CD14-positive monocyte (primary cell): ENCODE measurements at regions not wholly inside any gene's neighbourhood (a gene's known extent, or its start where the extent isn't known, plus 50 kb on each side); places are given as distances from the start of the nearest gene placed in this dataset.

Source experiments
- DNase-seq, 3 donors: peaks; one replicate each; pipeline ENCODE4 v3.0.0-alpha.2; 2011 to 2022
- H2AFZ ChIP-seq: 2 replicates; pipeline ENCODE4 v1.6.0; 2012; ENCODE audit warnings: mild to moderate bottlenecking, low read depth, low read length, inconsistent platforms; ENCODE audit not compliant: insufficient read depth, poor library complexity, severe bottlenecking
- H3K27ac ChIP-seq, 2 donors: 1 replicate in 1 of 2; 2 replicates in 1 of 2; pipeline ENCODE4 v1.5.1; 2012 to 2013; ENCODE audit warnings: low read length in 2 of 2, control low read depth in 1 of 2, inconsistent platforms in 1 of 2, low read depth in 1 of 2, mild to moderate bottlenecking in 1 of 2
- H3K27me3 ChIP-seq, 2 donors: one replicate each; pipeline versions ENCODE4 v1.6.0 to v1.6.1; 2011 to 2013; ENCODE audit warnings: low read length in 2 of 2; ENCODE audit not compliant: control insufficient read depth in 2 of 2, insufficient read depth in 2 of 2
- H3K36me3 ChIP-seq, 2 donors: replicated peaks in 1 of 2; 1 replicate in 1 of 2; 2 replicates in 1 of 2; pipeline versions ENCODE4 v1.5.1 to v1.6.1; 2012 to 2013; ENCODE audit warnings: low read length in 2 of 2, control low read depth in 1 of 2, inconsistent platforms in 1 of 2, mild to moderate bottlenecking in 1 of 2; ENCODE audit not compliant: insufficient read depth in 2 of 2, control insufficient read depth in 1 of 2
- H3K4me1 ChIP-seq, 2 donors: 1 replicate in 1 of 2; 2 replicates in 1 of 2; pipeline versions ENCODE4 v1.5.1 to v1.6.1; 2012 to 2013; ENCODE audit warnings: low read length in 2 of 2, control low read depth in 1 of 2, inconsistent platforms in 1 of 2, mild to moderate bottlenecking in 1 of 2, moderate library complexity in 1 of 2; ENCODE audit not compliant: insufficient read depth in 2 of 2, control insufficient read depth in 1 of 2
- H3K4me2 ChIP-seq: replicated peaks from 2 replicates; pipeline ENCODE3; 2012; ENCODE audit warnings: low read length, moderate library complexity, mild to moderate bottlenecking; ENCODE audit not compliant: poor library complexity, severe bottlenecking; ENCODE audit errors: extremely low read depth
- H3K4me3 ChIP-seq, 3 experiments: fragments of 200-600 bp in 1 of 3; sonication (generic) in 1 of 3; replicated peaks in 1 of 3; 1 replicate in 2 of 3; 2 replicates in 1 of 3; pipeline ENCODE4 v1.5.1; 2011 to 2013; ENCODE audit warnings: low read length in 3 of 3, mild to moderate bottlenecking in 3 of 3, control low read depth in 2 of 3, low read depth in 2 of 3, inconsistent platforms in 1 of 3, moderate library complexity in 1 of 3
- H3K79me2 ChIP-seq: 2 replicates; pipeline ENCODE4 v1.6.0; 2012; ENCODE audit warnings: mild to moderate bottlenecking, control low read depth, inconsistent platforms, low read length, moderate library complexity; ENCODE audit not compliant: insufficient read depth
- H3K9ac ChIP-seq: 2 replicates; pipeline ENCODE4 v1.6.0; 2017; ENCODE audit warnings: low read length, mild to moderate bottlenecking; ENCODE audit not compliant: insufficient read depth, poor library complexity, severe bottlenecking
- H3K9me3 ChIP-seq, 2 donors: replicated peaks in 1 of 2; 1 replicate in 1 of 2; 2 replicates in 1 of 2; pipeline versions ENCODE4 v1.5.1 to v1.6.1; 2012 to 2013; ENCODE audit warnings: low read length in 2 of 2, control low read depth in 1 of 2; ENCODE audit not compliant: control insufficient read depth in 1 of 2, insufficient read depth in 1 of 2
- H4K20me1 ChIP-seq: 2 replicates; pipeline ENCODE4 v1.6.0; 2012; ENCODE audit warnings: mild to moderate bottlenecking, low read length, control low read depth, moderate library complexity; ENCODE audit not compliant: insufficient read depth
- H3K27ac Mint-ChIP-seq, 7 donors: one replicate each; pipeline ENCODE4 v1.8.0; 2020; ENCODE audit warnings: mild to moderate bottlenecking in 7 of 7, mixed read lengths in 7 of 7, moderate library complexity in 6 of 7, inconsistent platforms in 2 of 7
- H3K27me3 Mint-ChIP-seq, 3 donors: one replicate each; pipeline ENCODE4 v1.8.0; 2021 to 2022; ENCODE audit warnings: low read depth in 3 of 3, mild to moderate bottlenecking in 3 of 3, mixed read lengths in 3 of 3, moderate library complexity in 3 of 3, inconsistent platforms in 1 of 3
- H3K36me3 Mint-ChIP-seq, 2 donors: one replicate each; pipeline ENCODE4 v1.8.0; 2020; ENCODE audit warnings: mixed read lengths in 2 of 2, inconsistent platforms in 1 of 2, mild to moderate bottlenecking in 1 of 2
- H3K4me1 Mint-ChIP-seq: one replicate; pipeline ENCODE4 v1.8.0; 2020; ENCODE audit warnings: mild to moderate bottlenecking, mixed read lengths
- H3K4me3 Mint-ChIP-seq, 2 donors: one replicate each; pipeline ENCODE4 v1.8.0; 2020; ENCODE audit warnings: mild to moderate bottlenecking in 2 of 2, mixed read lengths in 2 of 2, moderate library complexity in 1 of 2
- H3K9me3 Mint-ChIP-seq, 7 donors: one replicate each; pipeline ENCODE4 v1.8.0; 2020 to 2022; ENCODE audit warnings: mixed read lengths in 7 of 7, mild to moderate bottlenecking in 6 of 7, moderate library complexity in 6 of 7, inconsistent platforms in 2 of 7
- WGBS: methylation state at CpG from one replicate; pipeline ENCODE4 v1.1.5; 2013; ENCODE audit warnings: missing lambda C conversion rate; ENCODE audit not compliant: insufficient coverage; 5-methylcytosine and 5-hydroxymethylcytosine counted together
- intact Hi-C, 2 donors: fragments of 100-400 bp; cut with micrococcal nuclease; formaldehyde crosslinking; loops; one replicate each; pipeline versions ENCODE4 v1.15.0 to v1.15.1; 2023
- TF ChIP-seq, protein P1 (sequence below): fragments of 200-600 bp; IDR thresholded peaks from one replicate; pipeline ENCODE4 v1.8.0; 2022; ENCODE audit warnings: antibody characterized with exemption, mild to moderate bottlenecking

- peaks cover 21% of the 10 kb centered on the region for H3K4me1 Mint-ChIP-seq
- no peaks in the 10 kb centered on the region for H3K9me3 Mint-ChIP-seq
- Histone ChIP-seq H3K9ac (no peak overlapping the region), H3K4me2 (no peak overlapping the region), H3K27me3 (no peaks in the 10 kb centered on the region), H3K4me1 (peaks cover 9% of the 10 kb centered on the region in 2 donors), H4K20me1 (no peaks in the 10 kb centered on the region), H2AFZ (no peak overlapping the region), H3K36me3 (no peaks in the 10 kb centered on the region), H3K9me3 (no peaks in the 10 kb centered on the region), H3K27ac (no peak overlapping the region), H3K4me3 (no peak overlapping the region), H3K79me2 (no peaks in the 10 kb centered on the region)
- H3K4me3 Mint-ChIP-seq = no peak overlapping the region
- peaks cover 8 to 13% (median 10%) of the 10 kb centered on the region in 3 donors for H3K27me3 Mint-ChIP-seq
- H3K27ac Mint-ChIP-seq = no peak overlapping the region
- H3K36me3 Mint-ChIP-seq = no peaks in the 10 kb centered on the region
- no peak for DNase-seq
- TF ChIP-seq, protein P1, sequence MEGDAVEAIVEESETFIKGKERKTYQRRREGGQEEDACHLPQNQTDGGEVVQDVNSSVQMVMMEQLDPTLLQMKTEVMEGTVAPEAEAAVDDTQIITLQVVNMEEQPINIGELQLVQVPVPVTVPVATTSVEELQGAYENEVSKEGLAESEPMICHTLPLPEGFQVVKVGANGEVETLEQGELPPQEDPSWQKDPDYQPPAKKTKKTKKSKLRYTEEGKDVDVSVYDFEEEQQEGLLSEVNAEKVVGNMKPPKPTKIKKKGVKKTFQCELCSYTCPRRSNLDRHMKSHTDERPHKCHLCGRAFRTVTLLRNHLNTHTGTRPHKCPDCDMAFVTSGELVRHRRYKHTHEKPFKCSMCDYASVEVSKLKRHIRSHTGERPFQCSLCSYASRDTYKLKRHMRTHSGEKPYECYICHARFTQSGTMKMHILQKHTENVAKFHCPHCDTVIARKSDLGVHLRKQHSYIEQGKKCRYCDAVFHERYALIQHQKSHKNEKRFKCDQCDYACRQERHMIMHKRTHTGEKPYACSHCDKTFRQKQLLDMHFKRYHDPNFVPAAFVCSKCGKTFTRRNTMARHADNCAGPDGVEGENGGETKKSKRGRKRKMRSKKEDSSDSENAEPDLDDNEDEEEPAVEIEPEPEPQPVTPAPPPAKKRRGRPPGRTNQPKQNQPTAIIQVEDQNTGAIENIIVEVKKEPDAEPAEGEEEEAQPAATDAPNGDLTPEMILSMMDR = no peak
- intact Hi-C loops = no loop called here
- no CpG with 5 or more reads among the region's 1 CpG for WGBS
Observed at GRCh38 chr2:46844443-46844842, 71.2 kb downstream of the MCFD2 start.

DNA sequence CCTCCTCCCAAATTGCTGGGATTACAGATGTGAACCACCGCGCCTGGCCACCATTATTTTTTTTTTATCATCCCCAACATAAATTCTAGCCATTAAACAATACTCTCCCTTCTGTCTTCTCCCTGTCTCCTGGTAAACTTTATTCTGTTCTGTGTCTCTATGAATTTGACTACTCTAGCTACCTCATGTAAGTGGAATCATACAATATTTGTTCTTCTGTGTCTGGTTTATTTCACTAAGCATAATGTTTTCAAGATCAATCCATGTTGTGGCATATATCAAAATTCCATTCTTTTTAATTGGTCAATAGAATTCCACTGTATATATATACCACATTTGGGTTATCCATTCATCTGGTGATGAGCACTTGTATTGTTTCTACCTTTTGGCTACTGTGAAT is 71.6 kb downstream of the MCFD2 start:
- no peaks in the 10 kb centered on the region for H3K27me3 ChIP-seq
- H3K27ac ChIP-seq = no peak overlapping the region
- DNase-seq = no peak
- no peaks in the 10 kb centered on the region for H3K79me2 ChIP-seq
- Mint-ChIP-seq H3K9me3 (no peaks in the 10 kb centered on the region), H3K27ac (no peak overlapping the region), H3K4me3 (no peak overlapping the region), H3K4me1 (peaks cover 21% of the 10 kb centered on the region), H3K36me3 (no peaks in the 10 kb centered on the region), H3K27me3 (peaks cover 8 to 10% (median 9%) of the 10 kb centered on the region in 3 donors)
- H3K4me1 ChIP-seq = peaks cover 9% of the 10 kb centered on the region in 2 donors
- no peaks in the 10 kb centered on the region for H4K20me1 ChIP-seq
- H3K36me3 ChIP-seq = no peaks in the 10 kb centered on the region
- no peak overlapping the region for H3K4me2 ChIP-seq
- no peaks in the 10 kb centered on the region for H3K9me3 ChIP-seq
- intact Hi-C loops = no loop called here
- no peak overlapping the region for H3K4me3 ChIP-seq
- 79% methylated on average over 2 of the region's 2 CpGs for WGBS
- H2AFZ ChIP-seq = no peak overlapping the region
- no peak overlapping the region for H3K9ac ChIP-seq
- TF ChIP-seq, protein P1 = no peak
